CD4-positive, alpha-beta T cell (primary cell): ENCODE measurements at regions not wholly inside any gene's neighbourhood (a gene's known extent, or its start where the extent isn't known, plus 50 kb on each side); places are given as distances from the start of the nearest gene placed in this dataset.

Experiments used
- ATAC-seq: fragments of 200-7000 bp; cut with Tn5 transposase; one replicate; pipeline ENCODE4 v1.10.0; 2022; ENCODE audit warnings: mild to moderate bottlenecking; ENCODE audit not compliant: poor library complexity
- CTCF ChIA-PET: fragments of 350-600 bp; sonication (Branson Sonifier 250); formaldehyde crosslinking; loops from one replicate; lab custom pipeline; 2021; ENCODE audit warnings: antibody characterized with exemption, inconsistent platforms; lab: Charles Lee
- POLR2A ChIA-PET: fragments of 350-600 bp; sonication (Branson Sonifier 250); formaldehyde crosslinking; loops from one replicate; lab custom pipeline; 2021; ENCODE audit warnings: antibody characterized with exemption, inconsistent platforms; lab: Charles Lee
- DNase-seq, 14 experiments: peaks; one replicate each; pipeline ENCODE4 v3.0.0-alpha.2; 2013 to 2020; ENCODE audit warnings: mixed read lengths in 2 of 14
- H3K27ac ChIP-seq, 2 donors: one replicate each; pipeline versions ENCODE4 v1.5.1 to v1.7.0; 2013; ENCODE audit warnings: low read length in 2 of 2, low read depth in 1 of 2, mild to moderate bottlenecking in 1 of 2
- H3K27me3 ChIP-seq, 2 experiments: 1 replicate in 1 of 2; 2 replicates in 1 of 2; pipeline versions ENCODE4 v1.6.1 to v1.7.0; 2013; ENCODE audit warnings: low read length in 2 of 2, control low read depth in 1 of 2, mild to moderate bottlenecking in 1 of 2, moderate library complexity in 1 of 2; ENCODE audit not compliant: insufficient read depth in 2 of 2, control insufficient read depth in 1 of 2
- H3K36me3 ChIP-seq: one replicate; pipeline ENCODE4 v1.6.1; 2013; ENCODE audit warnings: low read length, control low read depth; ENCODE audit not compliant: insufficient read depth
- H3K4me1 ChIP-seq: one replicate; pipeline ENCODE4 v1.6.1; 2013; ENCODE audit warnings: low read length, control low read depth; ENCODE audit not compliant: insufficient read depth
- H3K4me3 ChIP-seq: one replicate; pipeline ENCODE4 v1.5.1; 2013; ENCODE audit warnings: mild to moderate bottlenecking, low read length, moderate library complexity
- H3K9me3 ChIP-seq, 2 experiments: 1 replicate in 1 of 2; 2 replicates in 1 of 2; pipeline versions ENCODE4 v1.6.1 to v1.7.0; 2013; ENCODE audit warnings: low read length in 2 of 2, mild to moderate bottlenecking in 2 of 2, control low read depth in 1 of 2, moderate library complexity in 1 of 2; ENCODE audit not compliant: control insufficient read depth in 1 of 2, insufficient read depth in 1 of 2
- H3K27ac Mint-ChIP-seq: one replicate; pipeline ENCODE4 v1.8.0; 2020; ENCODE audit warnings: mixed read lengths
- H3K27me3 Mint-ChIP-seq: one replicate; pipeline ENCODE4 v1.8.0; 2021; ENCODE audit warnings: mixed read lengths
- H3K36me3 Mint-ChIP-seq: one replicate; pipeline ENCODE4 v1.8.0; 2021; ENCODE audit warnings: low read depth, mixed read lengths
- H3K4me1 Mint-ChIP-seq: one replicate; pipeline ENCODE4 v1.8.0; 2021; ENCODE audit warnings: low read depth, mixed read lengths
- H3K4me3 Mint-ChIP-seq: one replicate; pipeline ENCODE4 v1.8.0; 2020; ENCODE audit warnings: mild to moderate bottlenecking, mixed read lengths
- H3K9me3 Mint-ChIP-seq: one replicate; pipeline ENCODE4 v1.8.0; 2020; ENCODE audit warnings: mixed read lengths
- intact Hi-C, 2 experiments: fragments of 100-400 bp; cut with DNase I in 1 of 2; cut with micrococcal nuclease in 1 of 2; formaldehyde crosslinking; loops; one replicate each; pipeline versions ENCODE4 v1.15.1 to v1.9.0; 2023 to 2025; cut with DNase I, micrococcal nuclease
- TF ChIP-seq, protein P1 (sequence below): fragments of 200-600 bp; IDR thresholded peaks from one replicate; pipeline ENCODE4 v1.8.0; 2022; ENCODE audit warnings: antibody characterized with exemption, mild to moderate bottlenecking

DNA sequence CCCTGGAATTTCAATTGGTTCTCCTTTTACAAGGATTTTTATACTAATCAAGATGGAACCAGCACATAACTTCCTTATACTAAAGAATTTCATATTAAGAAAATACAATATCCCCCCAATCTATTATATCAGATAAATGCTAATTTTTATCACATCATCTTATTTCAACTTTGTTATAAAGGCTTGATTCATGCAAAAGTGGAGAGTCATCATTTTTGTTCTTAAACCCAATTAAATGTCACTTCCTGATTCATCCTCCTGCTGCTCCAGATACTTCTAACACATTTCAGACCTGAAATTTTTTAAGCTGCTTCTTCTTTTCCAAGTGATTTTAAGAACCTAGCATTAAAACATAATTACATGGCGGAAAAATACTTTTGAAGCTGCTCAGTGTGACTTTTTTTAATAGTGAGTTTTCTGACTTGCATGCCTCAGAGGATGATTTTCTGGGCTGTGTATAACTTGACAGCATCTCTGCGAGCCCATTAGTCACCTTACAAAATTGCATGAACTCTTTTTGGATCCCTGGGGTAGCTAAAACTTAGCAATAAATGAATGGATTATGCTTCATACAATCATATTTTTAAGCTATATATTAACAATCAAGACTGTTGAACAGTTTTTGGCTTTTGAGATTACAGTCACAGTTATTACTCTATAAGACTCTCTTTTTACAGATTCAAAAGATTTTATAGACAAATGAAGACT is 134.1 kb downstream of the ELOVL4 start:
- Histone ChIP-seq H3K36me3 (no peaks in the 10 kb centered on the region), H3K9me3 (no peaks in the 10 kb centered on the region), H3K27ac (no peak overlapping the region), H3K4me3 (no peak overlapping the region), H3K27me3 (peaks cover 0 to 2% of the 10 kb centered on the region in 2 experiments), H3K4me1 (no peaks in the 10 kb centered on the region)
- ATAC-seq: no peak
- intact Hi-C loops: loop anchor here in 1 of 2 experiments (5.0 to 10.0 kb wide), 2 partner anchors 168 to 241 kb away; no protein-coding TSS in a partner anchor
- H3K4me3 Mint-ChIP-seq: no peak overlapping the region
- H3K27ac Mint-ChIP-seq: no peak overlapping the region
- no peaks in the 10 kb centered on the region for H3K36me3 Mint-ChIP-seq
- no peaks in the 10 kb centered on the region for H3K9me3 Mint-ChIP-seq
- CTCF ChIA-PET: interaction anchor here (0.5 kb wide), 1 partner anchor 1274 kb away, joined by 3 read pairs; no protein-coding TSS in a partner anchor
- DNase-seq: no peak
- TF ChIP-seq, protein P1, sequence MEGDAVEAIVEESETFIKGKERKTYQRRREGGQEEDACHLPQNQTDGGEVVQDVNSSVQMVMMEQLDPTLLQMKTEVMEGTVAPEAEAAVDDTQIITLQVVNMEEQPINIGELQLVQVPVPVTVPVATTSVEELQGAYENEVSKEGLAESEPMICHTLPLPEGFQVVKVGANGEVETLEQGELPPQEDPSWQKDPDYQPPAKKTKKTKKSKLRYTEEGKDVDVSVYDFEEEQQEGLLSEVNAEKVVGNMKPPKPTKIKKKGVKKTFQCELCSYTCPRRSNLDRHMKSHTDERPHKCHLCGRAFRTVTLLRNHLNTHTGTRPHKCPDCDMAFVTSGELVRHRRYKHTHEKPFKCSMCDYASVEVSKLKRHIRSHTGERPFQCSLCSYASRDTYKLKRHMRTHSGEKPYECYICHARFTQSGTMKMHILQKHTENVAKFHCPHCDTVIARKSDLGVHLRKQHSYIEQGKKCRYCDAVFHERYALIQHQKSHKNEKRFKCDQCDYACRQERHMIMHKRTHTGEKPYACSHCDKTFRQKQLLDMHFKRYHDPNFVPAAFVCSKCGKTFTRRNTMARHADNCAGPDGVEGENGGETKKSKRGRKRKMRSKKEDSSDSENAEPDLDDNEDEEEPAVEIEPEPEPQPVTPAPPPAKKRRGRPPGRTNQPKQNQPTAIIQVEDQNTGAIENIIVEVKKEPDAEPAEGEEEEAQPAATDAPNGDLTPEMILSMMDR: no peak
- no peaks in the 10 kb centered on the region for H3K4me1 Mint-ChIP-seq
- POLR2A ChIA-PET: no interaction called here
- H3K27me3 Mint-ChIP-seq: peaks cover 19% of the 10 kb centered on the region

DNA sequence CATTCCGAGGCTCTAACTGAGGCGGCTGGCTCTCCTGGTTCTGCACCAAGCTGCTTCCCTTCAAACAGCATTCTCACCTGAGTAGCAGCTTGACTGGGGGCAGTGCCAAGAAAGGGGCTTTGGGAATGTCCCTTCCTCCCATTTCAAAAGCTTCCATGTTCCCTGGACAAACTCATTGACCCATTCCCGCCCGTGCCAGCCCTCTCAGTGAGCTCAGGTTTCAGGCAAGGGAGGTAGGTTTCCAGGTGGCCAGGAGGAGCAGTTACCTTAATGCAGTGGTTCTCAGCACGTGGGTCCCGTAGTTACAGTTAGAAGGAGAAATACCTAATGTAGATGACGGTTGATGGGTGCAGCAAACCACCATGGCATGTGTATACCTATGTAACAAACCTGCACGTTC is 135.2 kb downstream of the ELOVL4 start:
- Mint-ChIP-seq H3K4me3 (no peak overlapping the region), H3K36me3 (no peaks in the 10 kb centered on the region), H3K27me3 (peaks cover 15% of the 10 kb centered on the region), H3K27ac (no peak overlapping the region), H3K9me3 (no peaks in the 10 kb centered on the region), H3K4me1 (no peaks in the 10 kb centered on the region)
- intact Hi-C loops: loop anchor here in 1 of 2 experiments (5.0 to 10.0 kb wide), 2 partner anchors 167 to 240 kb away; no protein-coding TSS in a partner anchor
- ChIA-PET POLR2A (no interaction called here), CTCF (no interaction called here)
- ATAC-seq: no peak
- no peak for DNase-seq
- Histone ChIP-seq H3K9me3 (no peaks in the 10 kb centered on the region), H3K4me3 (no peak overlapping the region), H3K27ac (no peak overlapping the region), H3K27me3 (peaks cover 0 to 2% of the 10 kb centered on the region in 2 experiments), H3K4me1 (no peaks in the 10 kb centered on the region), H3K36me3 (no peaks in the 10 kb centered on the region)
- TF ChIP-seq, protein P1: no peak

DNA sequence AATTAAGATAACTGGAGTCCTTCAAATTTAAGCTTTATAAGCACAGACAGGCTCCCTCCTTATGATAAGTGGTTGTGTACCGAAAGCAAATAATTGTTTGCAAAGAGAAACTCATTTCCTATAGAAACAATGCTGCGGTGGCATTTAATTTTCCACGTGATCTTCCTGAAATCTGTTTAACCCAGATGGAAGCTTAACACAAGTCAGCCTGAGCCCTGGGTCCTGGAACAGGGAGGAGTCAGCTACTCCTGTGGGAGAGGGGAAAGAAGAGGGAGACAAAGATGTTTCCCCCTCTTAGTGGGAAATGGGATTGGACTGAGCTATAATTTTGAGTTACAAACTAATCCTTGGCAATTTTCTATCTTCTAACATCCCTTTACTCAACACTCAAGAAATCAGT is 136.5 kb downstream of the ELOVL4 start:
- TF ChIP-seq, protein P1: no peak
- Mint-ChIP-seq H3K27me3 (peaks cover 15% of the 10 kb centered on the region), H3K4me3 (no peak overlapping the region), H3K27ac (no peak overlapping the region), H3K4me1 (no peaks in the 10 kb centered on the region), H3K9me3 (no peaks in the 10 kb centered on the region), H3K36me3 (no peaks in the 10 kb centered on the region)
- ATAC-seq: no peak
- H3K4me3 ChIP-seq: no peak overlapping the region
- CTCF ChIA-PET: no interaction called here
- H3K4me1 ChIP-seq: no peaks in the 10 kb centered on the region
- POLR2A ChIA-PET: no interaction called here
- peaks cover 0 to 2% of the 10 kb centered on the region in 2 experiments for H3K27me3 ChIP-seq
- no peak for DNase-seq
- intact Hi-C loops: loop anchor here in 1 of 2 experiments (5.0 to 10.0 kb wide), 2 partner anchors 166 to 239 kb away; no protein-coding TSS in a partner anchor
- H3K27ac ChIP-seq: no peak overlapping the region
- no peaks in the 10 kb centered on the region for H3K9me3 ChIP-seq
- H3K36me3 ChIP-seq: no peaks in the 10 kb centered on the region
